GM19467 (cell line): ENCODE measurements at regions not wholly inside any gene's neighbourhood (a gene's known extent, or its start where the extent isn't known, plus 50 kb on each side); places are given as distances from the start of the nearest gene placed in this dataset.

ENCODE experiments used
- ATAC-seq: cut with Tn5 transposase; IDR thresholded peaks from one replicate; pipeline ENCODE4 v1.9.1; 2021; ENCODE audit warnings: mild to moderate bottlenecking, moderate library complexity; ENCODE audit not compliant: unreplicated experiment

GRCh38 chr7:142347091-142347490 lies 89.2 kb upstream of the PRSS58 start:
- ATAC-seq = no peak

GRCh38 chr7:142345811-142346210 lies 88.0 kb upstream of the PRSS58 start:
- no peak for ATAC-seq

- no peak for ATAC-seq
Observed at GRCh38 chr7:142338633-142339501, 81.0 kb upstream of the PRSS58 start.

- ATAC-seq = no peak
Observed at GRCh38 chr7:142337054-142338001, 79.5 kb upstream of the PRSS58 start.

GRCh38 chr7:142334806-142335205 lies 76.9 kb upstream of the PRSS58 start:
- no peak for ATAC-seq

- ATAC-seq = no peak
Observed at GRCh38 chr7:142334236-142334635, 76.4 kb upstream of the PRSS58 start.

- ATAC-seq = no peak
Observed at GRCh38 chr7:142332421-142332820, 74.6 kb upstream of the PRSS58 start.

GRCh38 chr7:142331941-142332340 lies 74.1 kb upstream of the PRSS58 start:
- ATAC-seq = no peak

- no peak for ATAC-seq
Observed at GRCh38 chr7:142329062-142329790, 71.4 kb upstream of the PRSS58 start.

GRCh38 chr7:142328551-142328950 lies 70.7 kb upstream of the PRSS58 start:
- ATAC-seq = no peak

GRCh38 chr7:142327628-142328405 lies 70.0 kb upstream of the PRSS58 start:
- no peak for ATAC-seq

GRCh38 chr7:142323706-142324105 lies 65.8 kb upstream of the PRSS58 start:
- ATAC-seq = no peak

- no peak for ATAC-seq
Observed at GRCh38 chr7:142321391-142321790, 63.5 kb upstream of the PRSS58 start.

- ATAC-seq = no peak
Observed at GRCh38 chr7:142320883-142321282, 63.0 kb upstream of the PRSS58 start.

- ATAC-seq = no peak
Observed at GRCh38 chr7:142319970-142320369, 62.1 kb upstream of the PRSS58 start.

- no peak for ATAC-seq
Observed at GRCh38 chr7:142314281-142314680, 56.4 kb upstream of the PRSS58 start.

- no peak for ATAC-seq
Observed at GRCh38 chr7:142313528-142313927, 55.7 kb upstream of the PRSS58 start.

GRCh38 chr7:142311876-142312275 lies 54.0 kb upstream of the PRSS58 start:
- no peak for ATAC-seq

- no peak for ATAC-seq
Observed at GRCh38 chr7:142308918-142309317, 51.1 kb upstream of the PRSS58 start.

GRCh38 chr7:142308326-142308725 lies 50.5 kb upstream of the PRSS58 start:
- ATAC-seq = no peak
